ENCODE measurements at regions not wholly inside any gene's neighbourhood (a gene's known extent, or its start where the extent isn't known, plus 50 kb on each side); places are given as distances from the start of the nearest gene placed in this dataset.

- TF ChIP-seq POLR2AphosphoS5 (IDR thresholded peaks at IDR 0.05) (no peak), CTCF (IDR thresholded peaks at IDR 0.05) (no peak)
Measured at GRCh38 chr14:45359746-45360145, 106.7 kb upstream of the MIS18BP1 start.
